ENCODE measurements at regions not wholly inside any gene's neighbourhood (a gene's known extent, or its start where the extent isn't known, plus 50 kb on each side); places are given as distances from the start of the nearest gene placed in this dataset.
A peak's percentile ranks its signal among the peaks of the same experiment; 100 is the strongest.

DNA sequence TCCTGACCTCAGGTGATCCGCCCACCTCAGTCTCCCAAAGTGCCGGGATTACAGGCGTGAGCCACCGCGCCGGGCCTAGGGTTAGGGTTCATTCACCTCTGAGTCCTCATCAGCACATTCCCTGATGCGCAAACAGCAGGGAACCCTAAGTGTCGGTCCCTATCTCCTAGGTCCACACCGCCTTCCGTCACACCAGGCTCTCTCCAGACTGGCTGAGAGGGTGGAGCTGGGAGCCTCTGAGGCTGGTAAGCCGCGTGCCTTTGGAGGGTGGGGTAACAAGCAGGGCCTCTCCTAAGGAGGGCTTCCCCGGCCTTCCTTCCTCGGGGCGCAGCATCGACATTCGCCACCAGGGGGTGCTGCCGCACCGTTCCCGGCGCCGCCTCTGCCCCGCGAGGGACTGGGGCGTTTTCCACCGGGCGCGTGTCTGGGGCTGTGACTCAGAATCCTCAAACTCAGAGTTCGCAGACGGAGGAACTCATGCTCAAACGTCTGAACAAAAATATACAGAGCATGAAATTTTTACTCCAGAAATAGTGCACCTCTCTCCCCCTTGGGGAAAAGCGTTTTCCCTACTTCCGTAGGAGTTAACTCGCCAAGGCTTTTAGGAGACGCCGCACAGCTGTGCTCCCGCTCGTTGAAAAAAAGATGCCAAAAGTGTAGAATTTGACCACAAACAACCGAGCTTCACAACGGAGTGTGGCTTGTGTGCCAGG is 63.9 kb upstream of the ASAP2 start:
- no peak for TF ChIP-seq BACH2 (CRISPR knock-in tag; IDR thresholded peaks at IDR 0.05; ENCODE audit: borderline replicate concordance)
- TF ChIP-seq, protein P1, sequence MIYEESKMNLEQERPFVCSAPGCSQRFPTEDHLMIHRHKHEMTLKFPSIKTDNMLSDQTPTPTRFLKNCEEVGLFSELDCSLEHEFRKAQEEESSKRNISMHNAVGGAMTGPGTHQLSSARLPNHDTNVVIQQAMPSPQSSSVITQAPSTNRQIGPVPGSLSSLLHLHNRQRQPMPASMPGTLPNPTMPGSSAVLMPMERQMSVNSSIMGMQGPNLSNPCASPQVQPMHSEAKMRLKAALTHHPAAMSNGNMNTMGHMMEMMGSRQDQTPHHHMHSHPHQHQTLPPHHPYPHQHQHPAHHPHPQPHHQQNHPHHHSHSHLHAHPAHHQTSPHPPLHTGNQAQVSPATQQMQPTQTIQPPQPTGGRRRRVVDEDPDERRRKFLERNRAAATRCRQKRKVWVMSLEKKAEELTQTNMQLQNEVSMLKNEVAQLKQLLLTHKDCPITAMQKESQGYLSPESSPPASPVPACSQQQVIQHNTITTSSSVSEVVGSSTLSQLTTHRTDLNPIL (CRISPR knock-in tag; IDR thresholded peaks at IDR 0.05; ENCODE audit: low read depth): no peak
- TF ChIP-seq CSDC2 (CRISPR knock-in tag; IDR thresholded peaks at IDR 0.05): 0 out of 2 replicates have a peak, but pooled peaks have one; percentile 55
- peak; percentile 98 for TF ChIP-seq ZFP3 (CRISPR knock-in tag; IDR thresholded peaks at IDR 0.05)
- TF ChIP-seq ISL1 (CRISPR knock-in tag; IDR thresholded peaks at IDR 0.05): 0 out of 2 replicates have a peak, but pooled peaks have one; percentile 33
- ATAC-seq: peak; percentile 92

DNA sequence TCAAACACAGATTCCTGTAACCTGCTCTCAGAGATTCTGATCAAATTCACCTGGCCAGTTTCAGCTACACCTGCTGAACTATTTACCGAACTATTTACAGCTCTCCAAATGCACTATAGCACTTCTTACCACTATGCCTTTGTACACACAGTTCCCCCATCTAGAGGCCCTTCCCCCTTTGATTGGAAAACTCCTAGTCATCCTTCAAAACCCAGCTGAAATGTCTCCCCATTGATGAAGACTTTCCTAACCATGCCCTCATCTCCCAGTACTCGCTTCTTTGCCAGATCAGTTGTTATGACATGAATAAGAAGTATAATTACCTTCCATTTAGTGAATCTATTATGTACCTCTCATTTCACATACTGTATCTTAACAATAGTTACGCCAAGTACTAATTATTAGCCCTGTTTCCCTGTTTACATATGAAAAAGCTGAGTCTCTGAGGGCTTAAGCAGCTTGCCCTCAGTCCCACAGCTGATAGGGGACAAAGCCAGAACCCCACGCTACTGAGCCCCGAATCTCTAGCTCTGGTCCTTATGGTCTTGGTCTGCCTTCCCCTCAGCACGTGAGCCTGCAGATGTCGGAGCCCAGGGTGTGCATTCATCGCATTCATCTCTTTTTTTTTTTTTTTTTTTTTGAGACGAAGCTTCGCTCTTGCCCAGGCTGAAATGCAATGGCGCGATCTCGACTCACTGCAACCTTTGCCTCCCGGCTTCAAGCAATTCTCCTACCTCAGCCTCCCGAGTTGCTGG is 64.7 kb upstream of the ASAP2 start:
- no peak for ATAC-seq
- TF ChIP-seq ISL1 (CRISPR knock-in tag; IDR thresholded peaks at IDR 0.05) (no peak), GLIS3 (CRISPR knock-in tag; IDR thresholded peaks at IDR 0.05) (no peak), TOX (CRISPR knock-in tag; IDR thresholded peaks at IDR 0.05; ENCODE audit: borderline replicate concordance) (no peak), ZFP30 (CRISPR knock-in tag; IDR thresholded peaks at IDR 0.05) (no peak), ZFP3 (CRISPR knock-in tag; IDR thresholded peaks at IDR 0.05) (peak; percentile 99)
- TF ChIP-seq, protein P1 (CRISPR knock-in tag; IDR thresholded peaks at IDR 0.05; ENCODE audit: low read depth): no peak

DNA sequence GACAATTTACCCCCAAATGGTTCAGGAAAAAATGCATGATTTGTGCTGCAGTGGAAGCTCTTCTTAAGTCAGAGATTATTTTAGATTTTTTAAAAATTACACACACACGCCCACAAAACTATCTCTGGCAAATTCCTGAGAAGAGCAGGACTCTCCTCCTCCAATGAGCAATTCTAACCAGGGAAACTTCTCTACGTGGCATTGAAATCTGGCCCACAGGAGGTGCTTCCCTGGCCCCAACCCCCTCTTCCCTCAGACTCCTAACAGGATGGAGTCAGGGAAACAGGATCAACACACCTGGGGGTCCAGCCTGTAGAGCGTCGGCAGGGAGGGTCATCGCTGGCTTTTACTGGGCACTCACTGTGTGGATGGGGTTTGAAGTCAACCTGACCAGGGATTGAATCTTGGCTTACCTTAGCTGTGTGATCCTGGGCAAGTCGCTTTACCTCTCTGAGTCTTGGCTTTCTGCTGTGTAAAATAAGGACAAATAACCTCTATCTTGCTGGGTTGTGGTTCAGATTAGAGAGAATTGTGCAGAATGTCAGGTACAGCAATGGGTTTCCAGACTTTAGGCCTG is 65.4 kb upstream of the ASAP2 start:
- TF ChIP-seq ZFP30 (CRISPR knock-in tag; IDR thresholded peaks at IDR 0.05) (no peak), PPARA (CRISPR knock-in tag; IDR thresholded peaks at IDR 0.05; ENCODE audit: borderline replicate concordance) (no peak), SNAI2 (CRISPR knock-in tag; IDR thresholded peaks at IDR 0.05) (no peak), GLIS3 (CRISPR knock-in tag; IDR thresholded peaks at IDR 0.05) (no peak), ZC3H10 (CRISPR knock-in tag; IDR thresholded peaks at IDR 0.05) (no peak), ZNF70 (CRISPR knock-in tag; IDR thresholded peaks at IDR 0.05) (no peak), ESRRG (CRISPR knock-in tag; IDR thresholded peaks at IDR 0.05) (no peak), RARB (CRISPR knock-in tag; IDR thresholded peaks at IDR 0.05) (no peak), ARNTL (CRISPR knock-in tag; IDR thresholded peaks at IDR 0.05; ENCODE audit: borderline replicate concordance, low read depth) (no peak), ZNF565 (CRISPR knock-in tag; conservative IDR thresholded peaks at IDR 0.05; ENCODE audit: low read depth) (no peak), CSDC2 (CRISPR knock-in tag; IDR thresholded peaks at IDR 0.05) (no peak)
- TF ChIP-seq, protein P2, sequence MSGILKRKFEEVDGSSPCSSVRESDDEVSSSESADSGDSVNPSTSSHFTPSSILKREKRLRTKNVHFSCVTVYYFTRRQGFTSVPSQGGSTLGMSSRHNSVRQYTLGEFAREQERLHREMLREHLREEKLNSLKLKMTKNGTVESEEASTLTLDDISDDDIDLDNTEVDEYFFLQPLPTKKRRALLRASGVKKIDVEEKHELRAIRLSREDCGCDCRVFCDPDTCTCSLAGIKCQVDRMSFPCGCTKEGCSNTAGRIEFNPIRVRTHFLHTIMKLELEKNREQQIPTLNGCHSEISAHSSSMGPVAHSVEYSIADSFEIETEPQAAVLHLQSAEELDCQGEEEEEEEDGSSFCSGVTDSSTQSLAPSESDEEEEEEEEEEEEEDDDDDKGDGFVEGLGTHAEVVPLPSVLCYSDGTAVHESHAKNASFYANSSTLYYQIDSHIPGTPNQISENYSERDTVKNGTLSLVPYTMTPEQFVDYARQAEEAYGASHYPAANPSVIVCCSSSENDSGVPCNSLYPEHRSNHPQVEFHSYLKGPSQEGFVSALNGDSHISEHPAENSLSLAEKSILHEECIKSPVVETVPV (CRISPR knock-in tag; IDR thresholded peaks at IDR 0.05): no peak
- TF ChIP-seq, protein P1 (CRISPR knock-in tag; IDR thresholded peaks at IDR 0.05; ENCODE audit: low read depth): no peak
- ATAC-seq: no peak

DNA sequence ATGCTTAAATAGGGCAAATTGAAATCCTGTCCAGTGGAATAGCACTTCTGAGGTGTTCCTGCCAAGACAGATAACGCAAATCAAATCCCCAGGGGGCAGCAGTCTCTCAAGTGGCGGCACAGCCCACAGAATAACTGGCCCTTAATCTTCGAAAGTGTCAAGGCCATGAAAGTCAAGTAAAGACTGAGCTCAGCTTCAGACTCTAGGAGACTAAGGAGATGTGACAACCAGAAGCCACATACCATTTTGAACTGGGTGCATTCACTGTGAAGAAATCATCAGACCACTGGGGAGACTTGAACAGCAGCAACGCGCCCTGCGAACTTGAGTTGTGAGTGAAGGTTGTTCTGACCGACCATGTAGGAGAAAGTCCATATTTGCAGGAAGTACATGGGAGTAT is 66.0 kb upstream of the ASAP2 start:
- ATAC-seq: no peak
- TF ChIP-seq ZNF70 (CRISPR knock-in tag; IDR thresholded peaks at IDR 0.05) (no peak), SNAI2 (CRISPR knock-in tag; IDR thresholded peaks at IDR 0.05) (no peak), RARB (CRISPR knock-in tag; IDR thresholded peaks at IDR 0.05) (no peak), OSR1 (CRISPR knock-in tag; IDR thresholded peaks at IDR 0.05) (no peak), ARNTL (CRISPR knock-in tag; IDR thresholded peaks at IDR 0.05; ENCODE audit: borderline replicate concordance, low read depth) (no peak), ESRRG (CRISPR knock-in tag; IDR thresholded peaks at IDR 0.05) (no peak), TOX (CRISPR knock-in tag; IDR thresholded peaks at IDR 0.05; ENCODE audit: borderline replicate concordance) (no peak), ZC3H10 (CRISPR knock-in tag; IDR thresholded peaks at IDR 0.05) (no peak)
- TF ChIP-seq, protein P2 (CRISPR knock-in tag; IDR thresholded peaks at IDR 0.05): no peak
